HG03460 (cell line): ENCODE measurements at regions not wholly inside any gene's neighbourhood (a gene's known extent, or its start where the extent isn't known, plus 50 kb on each side); places are given as distances from the start of the nearest gene placed in this dataset.

Experiments
- ATAC-seq: cut with Tn5 transposase; IDR thresholded peaks from one replicate; pipeline ENCODE4 v1.9.1; 2021; ENCODE audit not compliant: unreplicated experiment

GRCh38 chr22:23522623-23523251, 57.4 kb downstream of the IGLL1 start:
- no peak for ATAC-seq

- peak; percentile 66 for ATAC-seq
Measured at GRCh38 chr22:23521441-23522113, 58.5 kb downstream of the IGLL1 start.

DNA sequence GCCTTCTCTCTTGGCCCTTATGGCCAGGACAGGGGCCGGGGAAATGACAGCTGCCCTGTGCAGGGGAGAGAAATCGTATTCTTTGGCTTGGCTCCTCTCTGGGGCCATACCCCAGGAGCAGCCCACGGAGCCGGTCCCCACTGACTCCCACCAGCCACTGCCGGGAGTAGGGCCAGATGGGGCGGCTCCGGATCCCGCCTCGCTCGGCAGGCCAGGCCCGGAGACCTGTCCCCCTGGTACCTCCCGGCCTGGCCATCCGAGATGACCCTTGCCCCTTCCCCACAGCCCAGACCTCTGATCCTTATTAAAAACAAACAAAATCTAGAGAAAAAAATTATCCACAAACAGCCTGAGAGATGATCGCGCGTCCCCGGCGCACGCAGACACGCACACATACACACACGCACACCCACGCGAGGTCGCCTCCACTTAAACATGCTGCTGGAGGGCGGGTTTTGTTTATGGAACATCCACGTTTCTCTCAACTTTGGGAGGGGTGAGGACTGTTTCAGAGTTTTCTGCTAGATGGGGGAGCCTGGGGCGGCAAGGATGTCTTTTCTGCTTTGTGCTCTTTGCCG, 59.1 kb downstream of the IGLL1 start:
- ATAC-seq = no peak

- no peak for ATAC-seq
Measured at GRCh38 chr22:23519442-23520157, 60.5 kb downstream of the IGLL1 start.

DNA sequence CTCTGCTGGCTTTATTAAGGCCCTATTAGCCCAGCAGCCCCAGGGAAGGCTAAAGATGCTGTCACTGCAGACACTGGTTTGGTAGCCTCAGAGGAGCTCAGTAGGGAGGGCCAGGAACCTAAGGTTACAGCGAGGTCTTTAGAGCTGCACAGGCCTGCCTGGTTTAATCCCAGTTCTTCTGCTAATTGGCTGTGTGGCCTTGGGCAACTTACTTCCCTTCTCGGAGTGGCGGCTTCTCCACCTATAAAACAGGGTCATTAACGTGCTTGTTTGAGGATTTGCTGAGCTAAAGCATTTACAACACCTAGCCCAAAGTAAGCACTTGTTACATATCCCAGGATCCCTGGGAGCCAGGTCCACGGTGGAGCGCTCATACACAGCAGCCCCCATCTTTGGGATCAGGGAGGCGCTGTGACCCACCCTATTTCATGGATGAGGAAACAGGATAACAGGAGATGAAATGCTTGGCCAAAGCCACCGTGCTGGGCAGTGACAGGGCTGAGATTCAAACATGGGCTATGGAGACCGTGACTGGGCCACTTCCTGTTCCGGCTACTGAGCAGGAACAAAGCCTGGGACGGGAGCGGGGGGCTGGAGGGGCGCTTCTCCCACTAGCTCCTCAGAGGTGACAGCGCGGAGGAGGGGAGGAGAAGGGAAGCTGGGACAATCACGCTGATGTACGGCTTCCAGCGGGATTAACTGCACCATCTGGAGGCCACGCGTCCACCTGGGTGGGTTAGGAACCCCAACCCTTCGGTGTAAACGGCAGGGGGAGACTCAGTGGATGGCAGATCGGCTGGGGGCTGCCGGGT, 61.5 kb downstream of the IGLL1 start:
- ATAC-seq = no peak

- no peak for ATAC-seq
Measured at GRCh38 chr22:23517804-23518375, 62.2 kb downstream of the IGLL1 start.

GRCh38 chr22:23516304-23516703, 63.8 kb downstream of the IGLL1 start:
- ATAC-seq = no peak

- ATAC-seq = no peak
Measured at GRCh38 chr22:23514322-23515038, 65.6 kb downstream of the IGLL1 start.

DNA sequence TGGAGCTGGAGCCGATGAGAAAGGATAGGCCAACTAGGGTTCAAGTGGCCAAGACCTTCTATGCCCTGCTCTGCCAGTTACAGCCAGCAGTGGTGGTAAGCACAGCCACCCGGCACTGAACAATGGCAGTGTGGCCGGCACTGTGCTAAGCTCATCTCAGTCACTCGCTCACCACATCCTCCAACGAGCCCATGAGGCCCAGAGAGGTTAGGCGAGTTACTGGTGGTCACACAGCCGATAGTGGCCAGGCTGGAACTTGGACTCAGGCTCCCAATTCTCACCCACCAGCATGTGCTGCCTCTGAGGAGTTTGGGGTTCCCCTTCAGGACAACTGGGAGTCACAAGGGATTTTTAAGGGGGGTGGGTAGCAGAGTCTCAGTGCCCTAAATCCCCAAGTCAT, 66.4 kb downstream of the IGLL1 start:
- ATAC-seq = no peak

- no peak for ATAC-seq
Measured at GRCh38 chr22:23513133-23513532, 67.0 kb downstream of the IGLL1 start.

- no peak for ATAC-seq
Measured at GRCh38 chr22:23512721-23513120, 67.4 kb downstream of the IGLL1 start.

- ATAC-seq = no peak
Measured at GRCh38 chr22:23512348-23512705, 67.8 kb downstream of the IGLL1 start.

GRCh38 chr22:23511627-23512347, 68.3 kb downstream of the IGLL1 start:
- ATAC-seq = no peak

DNA sequence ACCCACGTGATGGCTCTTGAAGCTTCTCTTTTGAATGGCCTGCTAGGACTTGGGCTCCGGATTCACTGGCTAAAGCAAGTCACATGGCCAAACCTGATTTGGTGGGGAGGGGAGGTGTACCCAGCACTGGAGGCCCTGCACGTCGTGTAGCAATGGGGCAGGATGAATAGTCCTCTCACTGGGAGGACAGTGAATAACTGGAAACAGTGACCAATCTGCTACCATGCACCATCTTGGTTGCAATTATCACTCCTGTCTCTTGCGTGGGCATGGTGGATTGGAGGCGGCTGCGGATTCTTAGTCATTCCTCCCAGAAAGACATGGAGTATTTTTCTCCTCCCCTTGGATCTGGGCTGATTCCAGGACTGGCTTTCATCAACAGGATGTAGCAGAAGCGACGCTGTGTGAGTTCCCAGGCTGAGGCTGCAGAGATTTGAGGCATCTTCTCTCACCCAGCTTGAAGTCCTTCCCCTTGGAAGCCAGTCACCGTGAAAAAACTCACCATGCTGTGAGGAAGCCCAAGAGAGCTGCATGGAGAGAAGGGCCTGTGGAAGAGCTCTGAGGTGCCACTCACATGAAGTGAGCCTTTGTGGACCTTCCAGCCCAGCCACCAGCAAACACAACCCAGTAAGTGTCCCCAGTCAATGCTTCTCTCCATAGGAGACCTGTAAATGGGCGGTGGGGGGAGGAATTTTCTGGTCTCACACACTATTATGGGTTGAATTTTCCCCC, 70.4 kb downstream of the IGLL1 start:
- ATAC-seq = no peak

DNA sequence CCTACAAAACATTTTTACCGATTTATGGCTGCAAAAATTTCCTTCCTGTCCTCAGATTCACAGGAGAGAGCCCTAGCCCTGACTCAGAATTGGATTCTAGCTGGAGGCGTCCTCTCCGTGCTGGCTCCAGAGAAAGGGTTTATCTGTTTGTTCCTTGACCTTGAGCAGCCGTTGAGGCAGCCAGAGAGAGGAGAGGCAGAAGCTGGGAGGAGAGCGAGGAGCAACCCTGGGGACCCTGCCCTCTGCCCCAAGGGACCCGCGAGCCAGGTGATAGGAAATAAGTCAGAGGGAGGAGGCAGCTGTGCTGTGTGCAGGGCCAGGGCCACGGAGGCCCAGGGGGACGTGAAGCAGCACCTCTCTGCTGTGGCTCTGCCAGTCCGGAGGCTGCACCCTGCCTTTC, 75.6 kb downstream of the IGLL1 start:
- ATAC-seq = no peak

DNA sequence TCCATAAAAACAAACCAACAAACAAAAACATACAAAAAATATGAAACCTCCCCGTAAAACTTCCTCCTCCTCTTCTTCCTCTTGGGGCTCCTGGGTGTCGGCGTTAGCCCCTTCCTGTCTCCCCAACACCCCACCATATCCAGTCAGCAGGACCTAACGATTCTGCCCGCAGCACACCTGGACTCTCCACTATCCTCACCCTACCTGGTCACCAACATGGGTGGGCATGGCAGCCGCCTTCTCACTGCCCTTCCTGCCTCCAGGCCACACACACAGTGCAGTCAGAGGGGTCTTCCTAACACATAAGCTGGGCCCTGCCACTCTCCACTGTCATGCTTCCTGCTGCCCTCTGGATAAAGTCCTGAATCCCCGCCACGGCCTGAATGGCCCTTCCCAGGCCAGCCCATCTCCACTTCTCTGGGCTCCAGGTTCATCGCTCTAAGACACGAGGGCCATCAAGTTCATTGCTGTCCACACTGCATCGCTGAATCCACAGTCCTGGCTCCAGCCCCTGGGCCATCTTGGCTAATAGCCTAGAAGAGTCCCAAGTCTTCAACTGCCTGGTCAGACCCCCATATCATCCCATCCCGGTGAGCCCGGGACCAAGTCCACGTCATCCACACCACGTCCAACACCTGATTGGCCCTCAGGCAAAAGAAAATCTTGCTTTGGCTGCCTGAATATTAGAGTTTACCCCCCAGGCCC, 76.2 kb downstream of the IGLL1 start:
- no peak for ATAC-seq

DNA sequence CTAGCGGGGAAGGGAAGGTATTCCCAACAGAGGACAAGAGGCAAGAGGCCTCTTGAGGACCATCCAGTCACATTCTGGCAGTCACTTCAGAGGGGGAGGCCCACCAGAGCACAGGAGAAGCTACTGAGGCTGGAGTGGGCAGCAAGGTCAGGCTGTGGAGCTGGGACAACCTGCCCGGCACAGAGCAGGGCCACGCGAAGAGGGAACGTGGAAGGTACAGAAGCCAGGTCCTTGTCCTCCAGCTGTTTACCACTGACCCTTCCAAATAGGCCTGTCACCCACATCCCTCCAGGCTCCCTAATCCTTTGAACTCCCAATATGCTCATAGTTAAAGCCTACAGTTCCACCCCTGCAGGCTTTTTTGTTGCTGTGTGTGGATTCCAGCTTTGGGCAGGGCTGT, 76.9 kb downstream of the IGLL1 start:
- no peak for ATAC-seq

- ATAC-seq = no peak
Measured at GRCh38 chr22:23501708-23502107, 78.4 kb downstream of the IGLL1 start.
